GM18499 (cell line): ENCODE measurements at regions not wholly inside any gene's neighbourhood (a gene's known extent, or its start where the extent isn't known, plus 50 kb on each side); places are given as distances from the start of the nearest gene placed in this dataset.

Experiments
- ATAC-seq: cut with Tn5 transposase; IDR thresholded peaks from one replicate; pipeline ENCODE4 v1.9.1; 2021; ENCODE audit warnings: moderate number of reproducible peaks; ENCODE audit not compliant: insufficient read depth, unreplicated experiment

- no peak for ATAC-seq
These were observed 303.3 kb upstream of the ACTBL2 start for GRCh38 chr5:57785946-57786345.

GRCh38 chr5:57784121-57784520 is 301.5 kb upstream of the ACTBL2 start:
- no peak for ATAC-seq

- no peak for ATAC-seq
These were observed 301.1 kb upstream of the ACTBL2 start for GRCh38 chr5:57783693-57784092.

GRCh38 chr5:57780961-57781325 is 298.3 kb upstream of the ACTBL2 start:
- ATAC-seq = no peak

- ATAC-seq = no peak
These were observed 297.8 kb upstream of the ACTBL2 start for GRCh38 chr5:57780306-57780960.

GRCh38 chr5:57779383-57780223 is 297.0 kb upstream of the ACTBL2 start:
- ATAC-seq = no peak

GRCh38 chr5:57778501-57779091 is 296.0 kb upstream of the ACTBL2 start:
- ATAC-seq = no peak

- no peak for ATAC-seq
These were observed 294.6 kb upstream of the ACTBL2 start for GRCh38 chr5:57777174-57777581.

- no peak for ATAC-seq
These were observed 293.4 kb upstream of the ACTBL2 start for GRCh38 chr5:57776035-57776434.

GRCh38 chr5:57774439-57774838 is 291.8 kb upstream of the ACTBL2 start:
- ATAC-seq = no peak

GRCh38 chr5:57772512-57772911 is 289.9 kb upstream of the ACTBL2 start:
- no peak for ATAC-seq

GRCh38 chr5:57770039-57770438 is 287.4 kb upstream of the ACTBL2 start:
- no peak for ATAC-seq

GRCh38 chr5:57768745-57769144 is 286.1 kb upstream of the ACTBL2 start:
- ATAC-seq = no peak

GRCh38 chr5:57764479-57765089 is 282.0 kb upstream of the ACTBL2 start:
- ATAC-seq = no peak

- ATAC-seq = no peak
These were observed 278.9 kb upstream of the ACTBL2 start for GRCh38 chr5:57761513-57761912.

GRCh38 chr5:57754616-57755015 is 272.0 kb upstream of the ACTBL2 start:
- ATAC-seq = no peak

GRCh38 chr5:57753446-57753845 is 270.8 kb upstream of the ACTBL2 start:
- ATAC-seq = no peak

GRCh38 chr5:57751710-57752109 is 269.1 kb upstream of the ACTBL2 start:
- ATAC-seq = no peak

- no peak for ATAC-seq
These were observed 268.3 kb upstream of the ACTBL2 start for GRCh38 chr5:57750891-57751290.

- no peak for ATAC-seq
These were observed 267.7 kb upstream of the ACTBL2 start for GRCh38 chr5:57750282-57750681.

GRCh38 chr5:57749396-57749795 is 266.8 kb upstream of the ACTBL2 start:
- ATAC-seq = no peak
